GM23248 (cell line): ENCODE measurements at regions not wholly inside any gene's neighbourhood (a gene's known extent, or its start where the extent isn't known, plus 50 kb on each side); places are given as distances from the start of the nearest gene placed in this dataset.

Source experiments
- EZH2 ChIP-seq: fragments of 200-600 bp; sonication (generic); IDR thresholded peaks from 2 replicates; pipeline ENCODE4 v1.6.1; 2018; ENCODE audit warnings: antibody characterized with exemption, mild to moderate bottlenecking; ENCODE audit not compliant: insufficient read depth, poor library complexity, severe bottlenecking
- EZH2phosphoT487 ChIP-seq: fragments of 200-600 bp; sonication (generic); IDR thresholded peaks from 2 replicates; pipeline ENCODE4 v1.6.1; 2018; ENCODE audit warnings: antibody characterized with exemption, moderate library complexity, mild to moderate bottlenecking, low read depth; ENCODE audit not compliant: insufficient read depth

DNA sequence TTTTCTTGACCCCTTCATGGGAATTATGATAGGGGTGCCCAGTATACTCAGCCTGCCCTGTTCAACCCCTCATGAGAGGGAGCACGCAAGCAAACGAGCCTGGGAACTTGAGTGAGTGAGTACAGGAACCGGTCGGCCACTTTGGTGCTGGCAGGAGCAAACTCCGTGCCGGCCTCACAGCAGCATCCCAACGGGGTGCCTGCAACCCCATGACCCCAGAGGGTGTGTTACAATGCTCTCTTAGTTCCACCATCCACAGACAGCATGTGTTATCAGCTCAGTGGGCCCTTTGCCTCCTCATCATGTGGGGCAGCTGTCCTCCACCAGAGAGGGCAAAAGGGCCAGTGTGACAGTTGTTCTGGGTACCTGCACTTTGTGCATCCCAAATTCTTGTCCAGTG lies 289.8 kb downstream of the FRK start:
- TF ChIP-seq EZH2 = no peak
- TF ChIP-seq EZH2phosphoT487 = no peak
